Choroid plexus epithelial cell (primary cell): ENCODE measurements at regions not wholly inside any gene's neighbourhood (a gene's known extent, or its start where the extent isn't known, plus 50 kb on each side); places are given as distances from the start of the nearest gene placed in this dataset.
A peak's percentile ranks its signal among the peaks of the same experiment; 100 is the strongest.

Source experiments
- DNase-seq: peaks from one replicate; pipeline ENCODE4 v3.0.0-alpha.2; 2010; ENCODE audit warnings: low read depth
- H3K4me3 ChIP-seq: 2 replicates; pipeline ENCODE4 v1.5.1; 2011; ENCODE audit warnings: low read depth, mild to moderate bottlenecking, control low read depth, low read length, moderate library complexity
- CTCF ChIP-seq: conservative IDR thresholded peaks from 2 replicates; pipeline ENCODE4 v1.5.1; 2011; ENCODE audit warnings: low read depth, mild to moderate bottlenecking, control low read depth, inconsistent platforms, low read length, moderate library complexity

GRCh38 chr10:90504172-90504571 is 353.7 kb downstream of the HTR7 start:
- no peak for TF ChIP-seq CTCF
- no peak for DNase-seq
- H3K4me3 ChIP-seq: no peak overlapping the region

- TF ChIP-seq CTCF: no peak
- DNase-seq: no peak
- no peak overlapping the region for H3K4me3 ChIP-seq
These were observed 331.1 kb downstream of the HTR7 start for GRCh38 chr10:90526721-90527120.

- peak; percentile 51 for DNase-seq
- no peak for TF ChIP-seq CTCF
- no peak overlapping the region for H3K4me3 ChIP-seq
These were observed 327.3 kb downstream of the HTR7 start for GRCh38 chr10:90530521-90530920.

- no peak overlapping the region for H3K4me3 ChIP-seq
- no peak for DNase-seq
- no peak for TF ChIP-seq CTCF
These were observed 300.5 kb downstream of the HTR7 start for GRCh38 chr10:90557385-90557784.

DNA sequence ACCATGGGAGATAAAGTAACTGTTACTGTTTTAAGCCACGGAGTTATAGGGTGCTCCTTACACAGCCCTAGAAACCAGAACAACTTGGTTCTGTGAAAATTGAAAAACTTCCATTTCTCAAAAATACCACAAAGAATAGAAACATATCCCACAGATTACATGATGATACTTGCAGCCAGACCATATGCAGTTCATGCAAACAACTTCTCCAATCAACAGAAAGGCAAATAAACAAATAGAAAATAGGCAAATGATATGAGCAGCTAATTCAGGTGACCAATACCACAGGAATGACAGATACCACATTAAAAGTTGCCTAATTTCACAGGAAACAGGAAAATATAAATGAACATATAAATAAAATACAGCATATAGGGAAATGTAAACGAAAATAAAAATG is 297.5 kb downstream of the HTR7 start:
- TF ChIP-seq CTCF: no peak
- H3K4me3 ChIP-seq: no peak overlapping the region
- peak; percentile 5 for DNase-seq

- no peak for DNase-seq
- no peak for TF ChIP-seq CTCF
- no peak overlapping the region for H3K4me3 ChIP-seq
These were observed 296.2 kb downstream of the HTR7 start for GRCh38 chr10:90561666-90562065.

DNA sequence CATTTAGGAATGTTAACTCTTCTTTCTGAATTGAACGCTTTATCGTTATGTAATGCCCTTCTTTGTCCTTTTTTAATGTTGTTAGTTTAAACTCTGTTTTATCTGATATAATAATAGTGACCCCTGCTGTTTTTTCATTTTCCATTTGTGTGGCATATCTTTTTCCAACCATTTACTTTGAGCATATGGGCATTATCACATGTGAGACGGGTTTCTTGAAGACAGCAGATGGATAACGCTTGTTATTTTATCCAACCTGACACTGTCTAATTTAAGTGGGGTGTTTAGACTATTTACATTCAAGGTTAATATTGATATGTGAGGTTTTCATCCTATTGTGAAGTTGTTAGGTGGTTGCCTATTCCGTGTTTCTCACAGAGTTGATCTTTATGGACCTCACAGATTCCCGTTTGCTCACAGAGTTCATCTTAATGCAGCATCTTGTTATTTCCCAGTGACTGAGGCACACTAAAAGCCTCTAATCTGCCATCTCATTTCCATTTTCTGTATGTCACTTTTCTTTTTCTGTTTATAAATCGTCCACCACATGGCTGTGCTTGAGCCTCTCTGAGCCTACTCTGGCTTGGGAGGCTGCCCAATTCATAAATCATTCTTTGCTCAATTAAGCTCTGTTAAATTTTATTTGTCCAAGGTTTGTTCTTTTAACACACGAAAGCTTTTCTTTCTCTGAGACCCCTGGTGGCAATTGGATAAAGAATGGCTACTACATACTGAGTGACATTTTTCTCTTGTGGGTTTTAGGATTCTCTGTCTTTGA is 286.2 kb downstream of the HTR7 start:
- DNase-seq: no peak
- no peak for TF ChIP-seq CTCF
- H3K4me3 ChIP-seq: no peak overlapping the region
